Chondrocyte (in vitro differentiated cells): ENCODE measurements at regions not wholly inside any gene's neighbourhood (a gene's known extent, or its start where the extent isn't known, plus 50 kb on each side); places are given as distances from the start of the nearest gene placed in this dataset.

Source experiments
- DNase-seq: peaks from one replicate; pipeline ENCODE4 v3.0.0; 2021; ENCODE audit warnings: mixed read lengths, low spot score
- H3K27ac Mint-ChIP-seq: one replicate; pipeline ENCODE4 v1.8.0; 2021; ENCODE audit warnings: mild to moderate bottlenecking, moderate library complexity, mixed read lengths; ENCODE audit not compliant: unreplicated experiment
- H3K27me3 Mint-ChIP-seq: 2 replicates; pipeline ENCODE4 v1.8.0; 2021; ENCODE audit warnings: low read depth, mixed read lengths
- H3K36me3 Mint-ChIP-seq: 2 replicates; pipeline ENCODE4 v1.8.0; 2021; ENCODE audit warnings: low read depth, mixed read lengths
- H3K4me1 Mint-ChIP-seq: 2 replicates; pipeline ENCODE4 v1.8.0; 2021; ENCODE audit warnings: low read depth, mild to moderate bottlenecking, mixed read lengths
- H3K4me3 Mint-ChIP-seq: one replicate; pipeline ENCODE4 v1.8.0; 2021; ENCODE audit warnings: mild to moderate bottlenecking, moderate library complexity, mixed read lengths; ENCODE audit not compliant: unreplicated experiment
- H3K9me3 Mint-ChIP-seq: 2 replicates; pipeline ENCODE4 v1.8.0; 2021; ENCODE audit warnings: low read depth, mixed read lengths
- CTCF ChIP-seq: fragments of 200-600 bp; sonication (generic); IDR thresholded peaks from 2 replicates; pipeline ENCODE4 v1.5.0; 2021; ENCODE audit warnings: antibody characterized with exemption, mild to moderate bottlenecking, moderate library complexity

- Mint-ChIP-seq H3K27ac (no peak overlapping the region), H3K9me3 (peaks cover 7% of the 10 kb centered on the region)
Measured at GRCh38 chrX:6311540-6311939, 82.9 kb upstream of the NLGN4X start.

GRCh38 chrX:6307156-6307555 lies 78.5 kb upstream of the NLGN4X start:
- H3K27me3 Mint-ChIP-seq = no peaks in the 10 kb centered on the region
- no peak overlapping the region for H3K27ac Mint-ChIP-seq
- no peaks in the 10 kb centered on the region for H3K4me1 Mint-ChIP-seq
- no peak for TF ChIP-seq CTCF
- peaks cover 11% of the 10 kb centered on the region for H3K9me3 Mint-ChIP-seq
- no peaks in the 10 kb centered on the region for H3K36me3 Mint-ChIP-seq
- DNase-seq = no peak
- no peak overlapping the region for H3K4me3 Mint-ChIP-seq

More at GRCh38 chrX:6311540-6311939, 82.9 kb upstream of the NLGN4X start:
- no peak overlapping the region for H3K4me3 Mint-ChIP-seq
- no peak for TF ChIP-seq CTCF
- no peak for DNase-seq
- no peaks in the 10 kb centered on the region for H3K4me1 Mint-ChIP-seq
- H3K36me3 Mint-ChIP-seq = no peaks in the 10 kb centered on the region
- H3K27me3 Mint-ChIP-seq = no peaks in the 10 kb centered on the region

GRCh38 chrX:6299724-6300123 lies 71.1 kb upstream of the NLGN4X start:
- Mint-ChIP-seq H3K36me3 (no peaks in the 10 kb centered on the region), H3K4me3 (no peak overlapping the region), H3K9me3 (no peaks in the 10 kb centered on the region), H3K27me3 (no peaks in the 10 kb centered on the region), H3K27ac (no peak overlapping the region), H3K4me1 (no peaks in the 10 kb centered on the region)
- DNase-seq = no peak
- no peak for TF ChIP-seq CTCF

GRCh38 chrX:6293716-6294115 lies 65.0 kb upstream of the NLGN4X start:
- no peaks in the 10 kb centered on the region for H3K27me3 Mint-ChIP-seq
- TF ChIP-seq CTCF = no peak
- no peak overlapping the region for H3K4me3 Mint-ChIP-seq
- DNase-seq = no peak
- H3K9me3 Mint-ChIP-seq = peaks cover 7% of the 10 kb centered on the region
- H3K4me1 Mint-ChIP-seq = no peaks in the 10 kb centered on the region
- H3K36me3 Mint-ChIP-seq = no peaks in the 10 kb centered on the region
- H3K27ac Mint-ChIP-seq = no peak overlapping the region

- peak; percentile 36 for TF ChIP-seq CTCF
- no peaks in the 10 kb centered on the region for H3K27me3 Mint-ChIP-seq
- no peak overlapping the region for H3K4me3 Mint-ChIP-seq
- no peaks in the 10 kb centered on the region for H3K4me1 Mint-ChIP-seq
- no peak for DNase-seq
- no peaks in the 10 kb centered on the region for H3K36me3 Mint-ChIP-seq
- no peak overlapping the region for H3K27ac Mint-ChIP-seq
- peaks cover 7% of the 10 kb centered on the region for H3K9me3 Mint-ChIP-seq
Measured at GRCh38 chrX:6292599-6292998, 63.9 kb upstream of the NLGN4X start.
